ENCODE measurements at regions not wholly inside any gene's neighbourhood (a gene's known extent, or its start where the extent isn't known, plus 50 kb on each side); places are given as distances from the start of the nearest gene placed in this dataset.

- H3K4me3 ChIP-seq (ENCODE audit: low read depth, low read length): no peak overlapping the region
- DNase-seq (ENCODE audit: low read depth): no peak
- no peak for TF ChIP-seq CTCF (IDR thresholded peaks at IDR 0.05; ENCODE audit: control insufficient read depth, extremely low read depth, insufficient read depth)
Measured at GRCh38 chr11:91115116-91115515, 892.3 kb upstream of the CHORDC1 start.

- TF ChIP-seq CTCF (IDR thresholded peaks at IDR 0.05; ENCODE audit: control insufficient read depth, extremely low read depth, insufficient read depth): no peak
- peak; percentile 7 for DNase-seq (ENCODE audit: low read depth)
- no peak overlapping the region for H3K4me3 ChIP-seq (ENCODE audit: low read depth, low read length)
Measured at GRCh38 chr11:91104237-91104636, 881.4 kb upstream of the CHORDC1 start.

- TF ChIP-seq CTCF (IDR thresholded peaks at IDR 0.05; ENCODE audit: control insufficient read depth, extremely low read depth, insufficient read depth): no peak
- DNase-seq (ENCODE audit: low read depth): no peak
Measured at GRCh38 chr11:91100427-91100826, 877.6 kb upstream of the CHORDC1 start.

GRCh38 chr11:91097083-91097482 lies 874.2 kb upstream of the CHORDC1 start:
- TF ChIP-seq CTCF (IDR thresholded peaks at IDR 0.05; ENCODE audit: control insufficient read depth, extremely low read depth, insufficient read depth): no peak
- H3K4me3 ChIP-seq (ENCODE audit: low read depth, low read length): no peak overlapping the region
- no peak for DNase-seq (ENCODE audit: low read depth)

More at GRCh38 chr11:91100427-91100826, 877.6 kb upstream of the CHORDC1 start:
- H3K4me3 ChIP-seq (ENCODE audit: low read depth, low read length): no peak overlapping the region

- DNase-seq (ENCODE audit: low read depth): no peak
- no peak for TF ChIP-seq CTCF (IDR thresholded peaks at IDR 0.05; ENCODE audit: control insufficient read depth, extremely low read depth, insufficient read depth)
Measured at GRCh38 chr11:91093141-91093540, 870.3 kb upstream of the CHORDC1 start.

GRCh38 chr11:91091563-91091962 lies 868.7 kb upstream of the CHORDC1 start:
- no peak overlapping the region for H3K4me3 ChIP-seq (ENCODE audit: low read depth, low read length)
- TF ChIP-seq CTCF (IDR thresholded peaks at IDR 0.05; ENCODE audit: control insufficient read depth, extremely low read depth, insufficient read depth): no peak
- no peak for DNase-seq (ENCODE audit: low read depth)

More at GRCh38 chr11:91093141-91093540, 870.3 kb upstream of the CHORDC1 start:
- no peak overlapping the region for H3K4me3 ChIP-seq (ENCODE audit: low read depth, low read length)

- H3K4me3 ChIP-seq (ENCODE audit: low read depth, low read length): no peak overlapping the region
- DNase-seq (ENCODE audit: low read depth): no peak
- TF ChIP-seq CTCF (IDR thresholded peaks at IDR 0.05; ENCODE audit: control insufficient read depth, extremely low read depth, insufficient read depth): no peak
Measured at GRCh38 chr11:91086028-91086427, 863.2 kb upstream of the CHORDC1 start.

Measured in LNCaP clone FGC (cell line).